SK-N-SH treated with all-trans-retinoic acid at 6 μM for 48 hours (cell line): ENCODE measurements at regions not wholly inside any gene's neighbourhood (a gene's known extent, or its start where the extent isn't known, plus 50 kb on each side); places are given as distances from the start of the nearest gene placed in this dataset.

Experiments
- ATAC-seq: fragments of 200-7000 bp; cut with Tn5 transposase; 3 replicates; pipeline ENCODE4 v1.9.1; 2020; ENCODE audit warnings: mild to moderate bottlenecking, moderate library complexity
- ARNTL ChIP-seq: fragments of 450-650 bp; formaldehyde crosslinking; IDR thresholded peaks from 2 replicates; pipeline ENCODE4 v1.5.0; 2020; ENCODE audit warnings: low read depth, mild to moderate bottlenecking, moderate library complexity, borderline replicate concordance
- BACH2 ChIP-seq: fragments of 250-450 bp; sonication (Bioruptor Pico); IDR thresholded peaks from 2 replicates; pipeline ENCODE4 v1.9.0; 2021; ENCODE audit warnings: mild to moderate bottlenecking, borderline replicate concordance
- CSDC2 ChIP-seq: fragments of 250-450 bp; sonication (Bioruptor Pico); IDR thresholded peaks from 2 replicates; pipeline ENCODE4 v1.5.0; 2020; ENCODE audit warnings: mild to moderate bottlenecking, moderate library complexity
- GLIS3 ChIP-seq: fragments of 250-450 bp; sonication (Bioruptor Pico); IDR thresholded peaks from 2 replicates; pipeline ENCODE4 v1.5.0; 2020; ENCODE audit warnings: mild to moderate bottlenecking, moderate library complexity
- OSR1 ChIP-seq: fragments of 250-450 bp; sonication (Bioruptor Pico); IDR thresholded peaks from 2 replicates; pipeline ENCODE4 v1.8.0; 2022; ENCODE audit warnings: moderate library complexity, mild to moderate bottlenecking, inconsistent platforms
- PPARA ChIP-seq: fragments of 250-450 bp; sonication (Bioruptor Pico); IDR thresholded peaks from 2 replicates; pipeline ENCODE4 v1.5.0; 2020; ENCODE audit warnings: mild to moderate bottlenecking, borderline replicate concordance
- RARB ChIP-seq: fragments of 250-450 bp; sonication (Bioruptor Pico); IDR thresholded peaks from 2 replicates; pipeline ENCODE4 v1.8.0; 2021; ENCODE audit warnings: mild to moderate bottlenecking, moderate library complexity
- SNAI2 ChIP-seq: fragments of 250-450 bp; sonication (Bioruptor Pico); IDR thresholded peaks from 2 replicates; pipeline ENCODE4 v1.5.0; 2020; ENCODE audit warnings: mild to moderate bottlenecking, moderate library complexity
- TCF4 ChIP-seq: fragments of 250-450 bp; sonication (Bioruptor Pico); IDR thresholded peaks from 2 replicates; pipeline ENCODE4 v1.8.0; 2021; ENCODE audit warnings: mild to moderate bottlenecking, moderate library complexity, borderline replicate concordance
- TOX ChIP-seq: fragments of 250-450 bp; sonication (Bioruptor Pico); IDR thresholded peaks from 2 replicates; pipeline ENCODE4 v1.8.0; 2021; ENCODE audit warnings: mild to moderate bottlenecking, moderate library complexity, borderline replicate concordance
- ZC3H10 ChIP-seq: fragments of 250-450 bp; sonication (Bioruptor Pico); IDR thresholded peaks from 2 replicates; pipeline ENCODE4 v1.5.1; 2021; ENCODE audit warnings: mild to moderate bottlenecking, moderate library complexity
- ZFP3 ChIP-seq: fragments of 250-450 bp; sonication (Bioruptor Pico); IDR thresholded peaks from 2 replicates; pipeline ENCODE4 v1.5.0; 2020; ENCODE audit warnings: mild to moderate bottlenecking, moderate library complexity
- ZFP30 ChIP-seq: fragments of 450-650 bp; formaldehyde crosslinking; IDR thresholded peaks from 2 replicates; pipeline ENCODE4 v1.5.0; 2022; ENCODE audit warnings: mild to moderate bottlenecking, moderate library complexity
- ZNF565 ChIP-seq: fragments of 450-650 bp; formaldehyde crosslinking; conservative IDR thresholded peaks from 2 replicates; pipeline ENCODE4 v1.5.0; 2020; ENCODE audit warnings: low read depth, mild to moderate bottlenecking, moderate library complexity
- ZNF70 ChIP-seq: fragments of 450-650 bp; formaldehyde crosslinking; IDR thresholded peaks from 2 replicates; pipeline ENCODE4 v1.5.0; 2020; ENCODE audit warnings: mild to moderate bottlenecking, moderate library complexity
- ZNF8 ChIP-seq: fragments of 450-650 bp; formaldehyde crosslinking; IDR thresholded peaks from 2 replicates; pipeline ENCODE4 v1.5.0; 2020; ENCODE audit warnings: mild to moderate bottlenecking, moderate library complexity
- TF ChIP-seq, protein P1 (sequence below): fragments of 250-450 bp; sonication (Bioruptor Pico); IDR thresholded peaks from 2 replicates; pipeline ENCODE4 v1.5.1; 2020; ENCODE audit warnings: low read depth, mild to moderate bottlenecking, moderate library complexity
- TF ChIP-seq, protein P2 (sequence below): fragments of 250-450 bp; sonication (Bioruptor Pico); IDR thresholded peaks from 2 replicates; pipeline ENCODE4 v1.5.1; 2021; ENCODE audit warnings: mild to moderate bottlenecking, moderate library complexity
- TF ChIP-seq, protein P3 (sequence below): fragments of 250-450 bp; sonication (Bioruptor Pico); IDR thresholded peaks from 2 replicates; pipeline ENCODE4 v1.8.0; 2021; ENCODE audit warnings: low read depth, mild to moderate bottlenecking, moderate library complexity, borderline replicate concordance

DNA sequence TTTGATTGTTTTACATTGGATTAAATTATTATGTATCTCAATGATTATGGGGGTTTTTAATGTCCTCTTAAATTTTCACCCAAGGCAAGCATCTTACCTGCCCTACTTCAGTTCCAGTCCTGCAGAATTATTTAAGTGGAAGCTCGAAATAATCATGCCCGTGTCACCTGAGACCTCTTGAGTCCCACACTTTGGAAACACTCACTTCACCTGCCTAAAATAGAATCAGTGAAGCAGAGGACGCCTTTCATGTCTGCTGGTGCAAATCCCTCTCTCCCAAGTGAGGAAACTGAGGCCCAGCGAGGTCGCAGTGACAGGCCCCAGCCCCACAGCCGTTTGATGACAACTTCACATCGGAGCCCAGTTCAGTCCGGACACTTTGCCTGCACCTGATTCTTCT, 284.6 kb downstream of the C16orf95 start:
- no peak for ATAC-seq
- TF ChIP-seq GLIS3 (no peak), OSR1 (CRISPR knock-in tag) (no peak), RARB (CRISPR knock-in tag) (no peak), ARNTL (no peak), ZFP3 (no peak), TCF4 (CRISPR knock-in tag) (no peak), ZNF565 (CRISPR knock-in tag) (no peak)
- TF ChIP-seq, protein P1, sequence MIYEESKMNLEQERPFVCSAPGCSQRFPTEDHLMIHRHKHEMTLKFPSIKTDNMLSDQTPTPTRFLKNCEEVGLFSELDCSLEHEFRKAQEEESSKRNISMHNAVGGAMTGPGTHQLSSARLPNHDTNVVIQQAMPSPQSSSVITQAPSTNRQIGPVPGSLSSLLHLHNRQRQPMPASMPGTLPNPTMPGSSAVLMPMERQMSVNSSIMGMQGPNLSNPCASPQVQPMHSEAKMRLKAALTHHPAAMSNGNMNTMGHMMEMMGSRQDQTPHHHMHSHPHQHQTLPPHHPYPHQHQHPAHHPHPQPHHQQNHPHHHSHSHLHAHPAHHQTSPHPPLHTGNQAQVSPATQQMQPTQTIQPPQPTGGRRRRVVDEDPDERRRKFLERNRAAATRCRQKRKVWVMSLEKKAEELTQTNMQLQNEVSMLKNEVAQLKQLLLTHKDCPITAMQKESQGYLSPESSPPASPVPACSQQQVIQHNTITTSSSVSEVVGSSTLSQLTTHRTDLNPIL (CRISPR knock-in tag) = no peak
- TF ChIP-seq, protein P2, sequence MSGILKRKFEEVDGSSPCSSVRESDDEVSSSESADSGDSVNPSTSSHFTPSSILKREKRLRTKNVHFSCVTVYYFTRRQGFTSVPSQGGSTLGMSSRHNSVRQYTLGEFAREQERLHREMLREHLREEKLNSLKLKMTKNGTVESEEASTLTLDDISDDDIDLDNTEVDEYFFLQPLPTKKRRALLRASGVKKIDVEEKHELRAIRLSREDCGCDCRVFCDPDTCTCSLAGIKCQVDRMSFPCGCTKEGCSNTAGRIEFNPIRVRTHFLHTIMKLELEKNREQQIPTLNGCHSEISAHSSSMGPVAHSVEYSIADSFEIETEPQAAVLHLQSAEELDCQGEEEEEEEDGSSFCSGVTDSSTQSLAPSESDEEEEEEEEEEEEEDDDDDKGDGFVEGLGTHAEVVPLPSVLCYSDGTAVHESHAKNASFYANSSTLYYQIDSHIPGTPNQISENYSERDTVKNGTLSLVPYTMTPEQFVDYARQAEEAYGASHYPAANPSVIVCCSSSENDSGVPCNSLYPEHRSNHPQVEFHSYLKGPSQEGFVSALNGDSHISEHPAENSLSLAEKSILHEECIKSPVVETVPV (CRISPR knock-in tag) = no peak
- TF ChIP-seq, protein P3, sequence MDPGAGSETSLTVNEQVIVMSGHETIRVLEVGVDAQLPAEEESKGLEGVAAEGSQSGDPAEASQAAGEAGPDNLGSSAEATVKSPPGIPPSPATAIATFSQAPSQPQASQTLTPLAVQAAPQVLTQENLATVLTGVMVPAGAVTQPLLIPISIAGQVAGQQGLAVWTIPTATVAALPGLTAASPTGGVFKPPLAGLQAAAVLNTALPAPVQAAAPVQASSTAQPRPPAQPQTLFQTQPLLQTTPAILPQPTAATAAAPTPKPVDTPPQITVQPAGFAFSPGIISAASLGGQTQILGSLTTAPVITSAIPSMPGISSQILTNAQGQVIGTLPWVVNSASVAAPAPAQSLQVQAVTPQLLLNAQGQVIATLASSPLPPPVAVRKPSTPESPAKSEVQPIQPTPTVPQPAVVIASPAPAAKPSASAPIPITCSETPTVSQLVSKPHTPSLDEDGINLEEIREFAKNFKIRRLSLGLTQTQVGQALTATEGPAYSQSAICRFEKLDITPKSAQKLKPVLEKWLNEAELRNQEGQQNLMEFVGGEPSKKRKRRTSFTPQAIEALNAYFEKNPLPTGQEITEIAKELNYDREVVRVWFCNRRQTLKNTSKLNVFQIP (CRISPR knock-in tag) = no peak
- TF ChIP-seq, all 23 proteins: peak for 0

- TF ChIP-seq, protein P1 (CRISPR knock-in tag) = no peak
- TF ChIP-seq ZFP30 (CRISPR knock-in tag) (no peak), RARB (CRISPR knock-in tag) (no peak), SNAI2 (no peak), TOX (no peak)
- TF ChIP-seq, protein P3 (CRISPR knock-in tag) = no peak
- ATAC-seq = no peak
Measured at GRCh38 chr16:87033021-87033471, 284.1 kb downstream of the C16orf95 start.

GRCh38 chr16:87033541-87034300, 283.5 kb downstream of the C16orf95 start:
- no peak for ATAC-seq

More at GRCh38 chr16:87033541-87034300, 283.5 kb downstream of the C16orf95 start:
- no peak for TF ChIP-seq ZNF70
- TF ChIP-seq CSDC2 (CRISPR knock-in tag) = no peak
- TF ChIP-seq ZNF8 (CRISPR knock-in tag) = no peak
- TF ChIP-seq, protein P2 (CRISPR knock-in tag) = no peak
- TF ChIP-seq ZFP30 (CRISPR knock-in tag) = no peak
- TF ChIP-seq ZFP3 = no peak
- no peak for TF ChIP-seq BACH2 (CRISPR knock-in tag)
- TF ChIP-seq, protein P1 (CRISPR knock-in tag) = no peak
- TF ChIP-seq SNAI2 = no peak
- no peak for TF ChIP-seq GLIS3
- no peak for TF ChIP-seq TOX
- TF ChIP-seq PPARA (CRISPR knock-in tag) = no peak
- no peak for TF ChIP-seq TCF4 (CRISPR knock-in tag)
- no peak for TF ChIP-seq ZC3H10 (CRISPR knock-in tag)
